Fibroblast of mammary gland (primary cell): ENCODE measurements at regions not wholly inside any gene's neighbourhood (a gene's known extent, or its start where the extent isn't known, plus 50 kb on each side); places are given as distances from the start of the nearest gene placed in this dataset.

Experiments
- DNase-seq: peaks from one replicate; pipeline ENCODE4 v3.0.0-alpha.2; 2010; ENCODE audit warnings: low read depth
- H3K4me3 ChIP-seq: 2 replicates; pipeline ENCODE4 v1.5.1; 2011; ENCODE audit warnings: low read depth, mild to moderate bottlenecking, low read length, moderate library complexity; ENCODE audit not compliant: control insufficient read depth
- CTCF ChIP-seq: conservative IDR thresholded peaks from 2 replicates; pipeline ENCODE4 v1.5.1; 2011; ENCODE audit warnings: low read depth, low read length, inconsistent platforms; ENCODE audit not compliant: control insufficient read depth, insufficient read depth

GRCh38 chr6:44675449-44675848 lies 287.9 kb downstream of the CDC5L start:
- TF ChIP-seq CTCF: no peak
- peak; percentile 63 for DNase-seq
- no peak overlapping the region for H3K4me3 ChIP-seq

GRCh38 chr6:44676246-44676790 lies 288.8 kb downstream of the CDC5L start:
- DNase-seq: no peak
- H3K4me3 ChIP-seq: no peak overlapping the region
- TF ChIP-seq CTCF: no peak

GRCh38 chr6:44676826-44677433 lies 289.4 kb downstream of the CDC5L start:
- DNase-seq: peak; percentile 47
- TF ChIP-seq CTCF: no peak
- no peak overlapping the region for H3K4me3 ChIP-seq

- no peak for DNase-seq
- H3K4me3 ChIP-seq: no peak overlapping the region
- no peak for TF ChIP-seq CTCF
Observed at GRCh38 chr6:44678252-44678935, 290.9 kb downstream of the CDC5L start.

- H3K4me3 ChIP-seq: no peak overlapping the region
- DNase-seq: no peak
- TF ChIP-seq CTCF: no peak
Observed at GRCh38 chr6:44679438-44680201, 292.1 kb downstream of the CDC5L start.

DNA sequence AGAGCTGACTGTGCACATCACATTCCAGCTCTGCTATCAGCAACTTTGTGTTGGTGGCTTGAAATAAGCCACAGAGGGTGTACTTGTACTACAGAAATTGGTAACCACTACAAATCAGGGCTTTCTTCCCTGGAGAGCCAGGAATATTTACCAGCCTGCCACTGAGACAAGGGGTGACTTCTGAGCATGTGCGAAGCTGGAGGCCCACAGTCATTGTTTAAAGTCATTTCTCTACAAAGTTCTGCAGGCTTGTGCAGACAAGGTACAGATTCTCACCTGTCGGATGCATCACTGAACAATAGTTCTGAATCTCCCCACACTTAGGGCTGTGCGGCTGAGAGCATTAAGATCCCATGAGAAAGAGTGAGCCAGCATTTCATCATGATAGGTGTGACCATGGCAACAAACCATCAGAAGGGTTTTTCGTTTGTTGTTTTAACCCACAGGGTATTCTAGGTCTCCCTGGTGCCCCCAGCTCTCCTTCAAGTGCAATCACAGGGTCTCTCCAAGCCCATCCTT lies 292.8 kb downstream of the CDC5L start:
- no peak for DNase-seq
- TF ChIP-seq CTCF: no peak

More for the DNA sequence above, 292.8 kb downstream of the CDC5L start:
- no peak overlapping the region for H3K4me3 ChIP-seq
